ENCODE measurements at regions not wholly inside any gene's neighbourhood (a gene's known extent, or its start where the extent isn't known, plus 50 kb on each side); places are given as distances from the start of the nearest gene placed in this dataset.

DNA sequence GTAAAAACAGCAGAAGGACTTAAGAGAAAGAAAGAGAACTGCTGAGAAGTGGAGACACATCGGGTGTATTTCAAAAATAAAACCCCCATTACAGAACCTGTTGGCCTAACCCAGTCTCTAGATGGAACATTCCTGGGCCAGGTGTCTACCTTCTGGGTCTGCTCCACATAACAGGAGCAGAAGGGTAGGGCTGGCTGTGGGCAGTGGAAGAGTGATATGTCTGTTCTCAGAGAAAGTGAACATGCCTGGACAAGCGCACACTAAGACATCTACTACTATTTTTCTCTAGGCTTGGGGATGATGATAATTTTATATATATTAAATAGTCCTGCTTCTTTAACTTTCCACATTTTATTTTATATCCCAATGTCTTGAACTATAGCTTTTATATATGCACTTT is 267.1 kb downstream of the TBC1D4 start:
- TF ChIP-seq, protein P1, sequence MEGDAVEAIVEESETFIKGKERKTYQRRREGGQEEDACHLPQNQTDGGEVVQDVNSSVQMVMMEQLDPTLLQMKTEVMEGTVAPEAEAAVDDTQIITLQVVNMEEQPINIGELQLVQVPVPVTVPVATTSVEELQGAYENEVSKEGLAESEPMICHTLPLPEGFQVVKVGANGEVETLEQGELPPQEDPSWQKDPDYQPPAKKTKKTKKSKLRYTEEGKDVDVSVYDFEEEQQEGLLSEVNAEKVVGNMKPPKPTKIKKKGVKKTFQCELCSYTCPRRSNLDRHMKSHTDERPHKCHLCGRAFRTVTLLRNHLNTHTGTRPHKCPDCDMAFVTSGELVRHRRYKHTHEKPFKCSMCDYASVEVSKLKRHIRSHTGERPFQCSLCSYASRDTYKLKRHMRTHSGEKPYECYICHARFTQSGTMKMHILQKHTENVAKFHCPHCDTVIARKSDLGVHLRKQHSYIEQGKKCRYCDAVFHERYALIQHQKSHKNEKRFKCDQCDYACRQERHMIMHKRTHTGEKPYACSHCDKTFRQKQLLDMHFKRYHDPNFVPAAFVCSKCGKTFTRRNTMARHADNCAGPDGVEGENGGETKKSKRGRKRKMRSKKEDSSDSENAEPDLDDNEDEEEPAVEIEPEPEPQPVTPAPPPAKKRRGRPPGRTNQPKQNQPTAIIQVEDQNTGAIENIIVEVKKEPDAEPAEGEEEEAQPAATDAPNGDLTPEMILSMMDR (IDR thresholded peaks at IDR 0.05; ENCODE audit: low read depth, low read length): no peak
- TF ChIP-seq POLR2A (IDR thresholded peaks at IDR 0.05; ENCODE audit: extremely low read depth, insufficient read length): no peak
- TF ChIP-seq MYC (IDR thresholded peaks at IDR 0.05; ENCODE audit: low read depth, low read length): no peak
- TF ChIP-seq, protein P2, sequence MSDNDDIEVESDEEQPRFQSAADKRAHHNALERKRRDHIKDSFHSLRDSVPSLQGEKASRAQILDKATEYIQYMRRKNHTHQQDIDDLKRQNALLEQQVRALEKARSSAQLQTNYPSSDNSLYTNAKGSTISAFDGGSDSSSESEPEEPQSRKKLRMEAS (IDR thresholded peaks at IDR 0.05; ENCODE audit: low read depth, low read length): no peak
- no peak for DNase-seq (ENCODE audit: low read depth)
- H3K4me3 ChIP-seq (ENCODE audit: low read depth, low read length): no peak overlapping the region

GRCh38 chr13:75202981-75203380 is 279.0 kb downstream of the TBC1D4 start:
- H3K4me3 ChIP-seq (ENCODE audit: low read depth, low read length): no peak overlapping the region

GRCh38 chr13:75197803-75198202 is 284.2 kb downstream of the TBC1D4 start:
- no peak overlapping the region for H3K4me3 ChIP-seq (ENCODE audit: low read depth, low read length)
- TF ChIP-seq POLR2A (IDR thresholded peaks at IDR 0.05; ENCODE audit: extremely low read depth, insufficient read length) (no peak), MYC (IDR thresholded peaks at IDR 0.05; ENCODE audit: low read depth, low read length) (no peak)
- TF ChIP-seq, protein P1 (IDR thresholded peaks at IDR 0.05; ENCODE audit: low read depth, low read length): no peak
- TF ChIP-seq, protein P2 (IDR thresholded peaks at IDR 0.05; ENCODE audit: low read depth, low read length): no peak
- no peak for DNase-seq (ENCODE audit: low read depth)

More at GRCh38 chr13:75202981-75203380, 279.0 kb downstream of the TBC1D4 start:
- DNase-seq (ENCODE audit: low read depth): no peak
- TF ChIP-seq MYC (IDR thresholded peaks at IDR 0.05; ENCODE audit: low read depth, low read length): no peak
- TF ChIP-seq, protein P2 (IDR thresholded peaks at IDR 0.05; ENCODE audit: low read depth, low read length): no peak
- TF ChIP-seq, protein P1 (IDR thresholded peaks at IDR 0.05; ENCODE audit: low read depth, low read length): no peak
- no peak for TF ChIP-seq POLR2A (IDR thresholded peaks at IDR 0.05; ENCODE audit: extremely low read depth, insufficient read length)

- TF ChIP-seq MYC (IDR thresholded peaks at IDR 0.05; ENCODE audit: low read depth, low read length): no peak
- TF ChIP-seq, protein P2 (IDR thresholded peaks at IDR 0.05; ENCODE audit: low read depth, low read length): no peak
- TF ChIP-seq, protein P1 (IDR thresholded peaks at IDR 0.05; ENCODE audit: low read depth, low read length): no peak
- no peak for TF ChIP-seq POLR2A (IDR thresholded peaks at IDR 0.05; ENCODE audit: extremely low read depth, insufficient read length)
- H3K4me3 ChIP-seq (ENCODE audit: low read depth, low read length): no peak overlapping the region
- DNase-seq (ENCODE audit: low read depth): no peak
Measured at GRCh38 chr13:75196147-75196837, 285.7 kb downstream of the TBC1D4 start.

DNA sequence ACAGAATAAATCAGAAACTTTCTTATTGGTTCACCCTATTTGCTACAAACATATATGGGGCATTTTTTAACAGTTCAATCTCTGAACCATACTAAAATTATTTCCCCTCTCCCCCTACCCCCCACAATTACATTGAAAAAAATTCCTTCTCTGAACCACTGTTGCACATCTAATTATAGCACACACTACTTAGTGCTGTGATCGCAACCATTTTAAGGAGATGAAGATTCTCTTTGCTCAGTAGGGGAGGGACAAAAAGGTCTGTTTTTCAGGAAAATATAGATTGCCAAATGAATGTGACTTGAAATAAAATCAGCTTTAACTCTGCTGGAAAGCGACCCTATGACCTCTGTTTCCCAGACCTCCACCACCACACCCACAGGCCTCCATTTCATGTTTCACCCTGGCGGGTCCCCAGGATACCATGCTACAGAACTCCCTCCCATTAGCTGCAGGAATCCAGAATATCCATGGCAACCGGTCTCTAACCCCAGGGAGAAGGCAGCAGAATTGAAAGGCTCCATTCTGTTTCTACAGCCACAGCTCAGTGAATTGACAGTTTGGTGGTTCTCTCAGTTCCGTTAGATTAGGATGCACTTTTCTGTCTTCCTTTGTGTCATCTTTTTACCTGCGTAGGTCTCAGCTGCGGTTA is 286.3 kb downstream of the TBC1D4 start:
- H3K4me3 ChIP-seq (ENCODE audit: low read depth, low read length): no peak overlapping the region
- TF ChIP-seq, protein P2 (IDR thresholded peaks at IDR 0.05; ENCODE audit: low read depth, low read length): no peak
- TF ChIP-seq POLR2A (IDR thresholded peaks at IDR 0.05; ENCODE audit: extremely low read depth, insufficient read length) (no peak), MYC (IDR thresholded peaks at IDR 0.05; ENCODE audit: low read depth, low read length) (no peak)
- TF ChIP-seq, protein P1 (IDR thresholded peaks at IDR 0.05; ENCODE audit: low read depth, low read length): no peak
- no peak for DNase-seq (ENCODE audit: low read depth)

Measured in NB4 (cell line).